ENCODE measurements at regions not wholly inside any gene's neighbourhood (a gene's known extent, or its start where the extent isn't known, plus 50 kb on each side); places are given as distances from the start of the nearest gene placed in this dataset.

DNA sequence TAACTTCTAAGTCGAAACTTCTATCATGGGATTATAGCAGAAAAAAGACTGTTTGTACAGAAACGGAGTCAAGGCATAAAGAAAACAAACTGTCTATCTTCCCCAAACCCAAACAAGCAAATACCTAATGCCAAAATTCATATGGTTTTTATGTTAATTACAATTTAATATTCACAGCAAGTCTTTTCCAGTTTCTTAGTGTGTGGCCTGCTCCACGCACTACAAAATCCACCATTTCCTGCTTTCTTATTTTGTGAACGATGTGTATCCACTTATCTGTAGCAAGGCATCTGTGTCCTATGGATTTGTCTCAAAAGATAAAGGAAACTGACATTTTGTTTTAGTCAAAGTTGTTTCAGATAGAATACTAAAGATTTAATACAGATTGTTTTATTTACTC is 588.0 kb upstream of the CCDC54 start:
- no peak overlapping the region for H3K27ac Mint-ChIP-seq
- no peaks in the 10 kb centered on the region for H3K9me3 Mint-ChIP-seq
- H3K9me3 ChIP-seq (ENCODE audit: low read depth), result no peaks in the 10 kb centered on the region
- H3K79me2 ChIP-seq (ENCODE audit: low read depth), result no peaks in the 10 kb centered on the region
- no peaks in the 10 kb centered on the region for H4K20me1 ChIP-seq (ENCODE audit: low read depth)
- H3K27ac ChIP-seq, result no peak overlapping the region
- H3K4me2 ChIP-seq, result no peak overlapping the region
- no peaks in the 10 kb centered on the region for H3K36me3 ChIP-seq
- H2AFZ ChIP-seq (replicated peaks), result no peak overlapping the region
- TF ChIP-seq EZH2phosphoT487 (IDR thresholded peaks at IDR 0.05) (no peak), EZH2 (IDR thresholded peaks at IDR 0.05) (no peak)
- no peak overlapping the region for H3K9ac ChIP-seq
- no peak for DNase-seq (ENCODE audit: low spot score)
- H3K27me3 ChIP-seq, result no peaks in the 10 kb centered on the region
- H3K36me3 Mint-ChIP-seq, result no peaks in the 10 kb centered on the region
- no peaks in the 10 kb centered on the region for H3K27me3 Mint-ChIP-seq (ENCODE audit: insufficient read depth, low read depth)
- no peak overlapping the region for H3K4me3 ChIP-seq
- no peaks in the 10 kb centered on the region for H3K4me1 Mint-ChIP-seq
- no peaks in the 10 kb centered on the region for H3K4me1 ChIP-seq
- no peak overlapping the region for H3K4me3 Mint-ChIP-seq
- no peaks in the 10 kb centered on the region for H3F3A ChIP-seq (ENCODE audit: low read depth)

DNA sequence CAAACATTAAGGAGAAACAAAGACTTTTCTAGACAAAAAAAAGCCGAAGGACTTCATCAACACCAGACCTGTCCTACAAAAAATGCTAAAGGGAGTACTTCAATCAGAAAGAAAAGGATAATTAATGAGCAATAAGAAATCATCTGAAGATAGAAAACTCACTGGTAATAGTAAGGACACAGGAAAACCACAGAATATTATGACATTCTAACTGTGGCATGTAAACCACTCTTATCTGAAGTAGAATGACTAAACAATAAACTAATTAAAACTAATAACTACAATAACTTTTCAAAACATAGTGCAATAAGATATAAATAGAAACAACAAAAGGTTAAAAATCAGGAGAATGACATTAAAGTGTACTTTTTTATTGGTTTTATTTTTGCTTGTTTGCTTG is 584.5 kb upstream of the CCDC54 start:
- Mint-ChIP-seq H3K9me3 (no peaks in the 10 kb centered on the region), H3K27me3 (ENCODE audit: insufficient read depth, low read depth) (no peaks in the 10 kb centered on the region), H3K36me3 (no peaks in the 10 kb centered on the region), H3K27ac (no peak overlapping the region), H3K4me3 (no peak overlapping the region), H3K4me1 (no peaks in the 10 kb centered on the region)
- no peaks in the 10 kb centered on the region for H3K27me3 ChIP-seq
- no peak overlapping the region for H3K4me2 ChIP-seq
- no peaks in the 10 kb centered on the region for H3K36me3 ChIP-seq
- H3K4me3 ChIP-seq, result no peak overlapping the region
- no peaks in the 10 kb centered on the region for H3K4me1 ChIP-seq
- no peaks in the 10 kb centered on the region for H3K9me3 ChIP-seq (ENCODE audit: low read depth)
- no peak for DNase-seq (ENCODE audit: low spot score)
- H3K9ac ChIP-seq, result no peak overlapping the region
- H2AFZ ChIP-seq (replicated peaks), result no peak overlapping the region
- H4K20me1 ChIP-seq (ENCODE audit: low read depth), result no peaks in the 10 kb centered on the region
- no peak overlapping the region for H3K27ac ChIP-seq
- no peak for TF ChIP-seq EZH2 (IDR thresholded peaks at IDR 0.05)
- TF ChIP-seq EZH2phosphoT487 (IDR thresholded peaks at IDR 0.05), result no peak
- TF ChIP-seq, protein P1, sequence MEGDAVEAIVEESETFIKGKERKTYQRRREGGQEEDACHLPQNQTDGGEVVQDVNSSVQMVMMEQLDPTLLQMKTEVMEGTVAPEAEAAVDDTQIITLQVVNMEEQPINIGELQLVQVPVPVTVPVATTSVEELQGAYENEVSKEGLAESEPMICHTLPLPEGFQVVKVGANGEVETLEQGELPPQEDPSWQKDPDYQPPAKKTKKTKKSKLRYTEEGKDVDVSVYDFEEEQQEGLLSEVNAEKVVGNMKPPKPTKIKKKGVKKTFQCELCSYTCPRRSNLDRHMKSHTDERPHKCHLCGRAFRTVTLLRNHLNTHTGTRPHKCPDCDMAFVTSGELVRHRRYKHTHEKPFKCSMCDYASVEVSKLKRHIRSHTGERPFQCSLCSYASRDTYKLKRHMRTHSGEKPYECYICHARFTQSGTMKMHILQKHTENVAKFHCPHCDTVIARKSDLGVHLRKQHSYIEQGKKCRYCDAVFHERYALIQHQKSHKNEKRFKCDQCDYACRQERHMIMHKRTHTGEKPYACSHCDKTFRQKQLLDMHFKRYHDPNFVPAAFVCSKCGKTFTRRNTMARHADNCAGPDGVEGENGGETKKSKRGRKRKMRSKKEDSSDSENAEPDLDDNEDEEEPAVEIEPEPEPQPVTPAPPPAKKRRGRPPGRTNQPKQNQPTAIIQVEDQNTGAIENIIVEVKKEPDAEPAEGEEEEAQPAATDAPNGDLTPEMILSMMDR (IDR thresholded peaks at IDR 0.05), result no peak
- no peaks in the 10 kb centered on the region for H3F3A ChIP-seq (ENCODE audit: low read depth)
- H3K79me2 ChIP-seq (ENCODE audit: low read depth), result no peaks in the 10 kb centered on the region

DNA sequence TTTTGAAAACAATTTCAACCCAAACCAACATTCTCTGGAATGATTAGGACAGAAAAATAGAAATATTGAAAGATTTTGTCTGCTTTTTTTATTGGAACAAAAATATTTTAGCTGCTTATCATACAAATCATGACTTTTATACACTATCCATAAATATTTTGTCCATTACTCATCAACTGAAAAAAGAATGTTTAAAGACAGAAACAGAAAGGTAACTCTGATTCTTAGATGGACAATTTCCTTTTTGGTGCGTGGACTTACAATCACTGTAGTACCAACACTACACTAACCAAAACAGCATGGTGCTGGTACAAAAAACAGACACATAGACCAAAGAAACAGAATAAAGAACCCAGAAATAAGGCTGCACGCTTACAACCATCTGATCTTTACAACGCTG is 582.8 kb upstream of the CCDC54 start:
- H3K27ac Mint-ChIP-seq, result no peak overlapping the region
- no peak for TF ChIP-seq EZH2phosphoT487 (IDR thresholded peaks at IDR 0.05)
- TF ChIP-seq EZH2 (IDR thresholded peaks at IDR 0.05), result no peak
- TF ChIP-seq, protein P1 (IDR thresholded peaks at IDR 0.05), result no peak
- no peaks in the 10 kb centered on the region for H3K9me3 Mint-ChIP-seq
- no peaks in the 10 kb centered on the region for H3K36me3 Mint-ChIP-seq
- no peaks in the 10 kb centered on the region for H3K9me3 ChIP-seq (ENCODE audit: low read depth)
- no peaks in the 10 kb centered on the region for H3K79me2 ChIP-seq (ENCODE audit: low read depth)
- H3F3A ChIP-seq (ENCODE audit: low read depth), result no peaks in the 10 kb centered on the region
- no peak overlapping the region for H3K4me3 ChIP-seq
- H3K27ac ChIP-seq, result no peak overlapping the region
- no peaks in the 10 kb centered on the region for H3K4me1 Mint-ChIP-seq
- H3K27me3 Mint-ChIP-seq (ENCODE audit: insufficient read depth, low read depth), result no peaks in the 10 kb centered on the region
- H2AFZ ChIP-seq (replicated peaks), result no peak overlapping the region
- no peak overlapping the region for H3K4me3 Mint-ChIP-seq
- H3K27me3 ChIP-seq, result no peaks in the 10 kb centered on the region
- no peak overlapping the region for H3K9ac ChIP-seq
- no peak for DNase-seq (ENCODE audit: low spot score)
- no peaks in the 10 kb centered on the region for H3K36me3 ChIP-seq
- no peaks in the 10 kb centered on the region for H3K4me1 ChIP-seq
- H3K4me2 ChIP-seq, result no peak overlapping the region
- no peaks in the 10 kb centered on the region for H4K20me1 ChIP-seq (ENCODE audit: low read depth)

DNA sequence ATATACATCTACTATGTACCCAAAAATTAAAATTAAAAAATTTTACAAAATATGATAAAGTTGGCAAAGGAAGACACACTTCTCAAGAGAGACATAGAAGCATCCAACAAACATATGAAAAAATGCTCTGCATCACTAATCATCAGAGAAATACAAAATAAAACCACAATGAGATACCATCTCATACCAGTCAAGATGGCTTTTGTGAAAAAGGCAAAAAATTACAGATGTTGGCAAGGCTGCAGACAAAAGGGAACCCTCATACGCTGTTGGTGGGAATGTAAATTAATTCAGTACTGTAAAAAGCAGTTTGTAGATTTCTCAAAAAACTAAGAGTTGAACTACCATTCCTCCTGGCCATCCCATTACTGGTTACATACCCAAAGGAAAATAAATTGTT is 581.7 kb upstream of the CCDC54 start:
- Histone ChIP-seq H4K20me1 (ENCODE audit: low read depth) (no peaks in the 10 kb centered on the region), H3K4me1 (no peaks in the 10 kb centered on the region), H3K4me3 (no peak overlapping the region), H3K36me3 (no peaks in the 10 kb centered on the region), H3K9ac (no peak overlapping the region), H3F3A (ENCODE audit: low read depth) (no peaks in the 10 kb centered on the region), H3K27me3 (no peaks in the 10 kb centered on the region), H3K27ac (no peak overlapping the region), H3K79me2 (ENCODE audit: low read depth) (no peaks in the 10 kb centered on the region), H2AFZ (replicated peaks) (no peak overlapping the region), H3K9me3 (ENCODE audit: low read depth) (no peaks in the 10 kb centered on the region), H3K4me2 (no peak overlapping the region)
- H3K4me3 Mint-ChIP-seq, result no peak overlapping the region
- TF ChIP-seq EZH2phosphoT487 (IDR thresholded peaks at IDR 0.05) (no peak), EZH2 (IDR thresholded peaks at IDR 0.05) (no peak)
- TF ChIP-seq, protein P1 (IDR thresholded peaks at IDR 0.05), result no peak
- DNase-seq (ENCODE audit: low spot score), result no peak
- no peaks in the 10 kb centered on the region for H3K9me3 Mint-ChIP-seq
- H3K27me3 Mint-ChIP-seq (ENCODE audit: insufficient read depth, low read depth), result no peaks in the 10 kb centered on the region
- H3K4me1 Mint-ChIP-seq, result no peaks in the 10 kb centered on the region
- H3K27ac Mint-ChIP-seq, result no peak overlapping the region
- H3K36me3 Mint-ChIP-seq, result no peaks in the 10 kb centered on the region

All from neural progenitor cell (in vitro differentiated cells).